ENCODE measurements at regions not wholly inside any gene's neighbourhood (a gene's known extent, or its start where the extent isn't known, plus 50 kb on each side); places are given as distances from the start of the nearest gene placed in this dataset.
A peak's percentile ranks its signal among the peaks of the same experiment; 100 is the strongest.

DNA sequence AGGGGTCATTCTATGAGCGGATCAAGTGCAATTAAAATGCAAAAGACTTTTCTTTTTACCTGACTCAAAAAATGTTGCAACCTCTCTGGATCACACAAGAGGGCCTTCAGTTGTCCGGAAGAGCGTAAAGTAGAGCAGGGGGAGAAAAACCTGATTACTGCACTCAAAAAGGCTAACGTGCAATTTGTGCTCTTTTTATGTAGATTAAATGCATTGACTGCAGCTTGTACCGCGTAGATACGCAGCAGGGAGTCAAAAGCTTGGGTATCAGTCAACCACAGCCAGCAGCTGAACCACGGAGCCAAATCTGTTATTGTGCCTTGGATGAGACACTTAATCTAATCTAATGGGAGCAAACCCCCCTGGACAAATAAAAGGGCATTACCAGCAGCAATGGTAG is 107.3 kb upstream of the RAI2 start:
- WGBS: 74% methylated on average over 8 of the region's 8 CpGs

GRCh38 chrX:17967888-17968287 is 106.8 kb upstream of the RAI2 start:
- TF ChIP-seq ZBTB33 (IDR thresholded peaks at IDR 0.05) (no peak), EGR1 (IDR thresholded peaks at IDR 0.05; ENCODE audit: low read depth in 2 of 2) (no peak), RXRA (IDR thresholded peaks at IDR 0.05) (peak; percentile 23 to 65), RAD21 (IDR thresholded peaks at IDR 0.05) (peak; percentile 30 to 44), FOXA2 (IDR thresholded peaks at IDR 0.05) (peak; percentile 78), SP1 (IDR thresholded peaks at IDR 0.05) (peak; percentile 66), CTCF (IDR thresholded peaks at IDR 0.05; ENCODE audit: low read depth, low read length, missing input control) (no peak), JUND (IDR thresholded peaks at IDR 0.05) (peak in 1 of 2 donors; percentile 49), TAF1 (conservative IDR thresholded peaks at IDR 0.05) (no peak), YY1 (IDR thresholded peaks at IDR 0.05) (peak; percentile 30), HNF4G (IDR thresholded peaks at IDR 0.05) (no peak), REST (IDR thresholded peaks at IDR 0.05) (no peak), FOXA1 (IDR thresholded peaks at IDR 0.05) (peak; percentile 11), NR2F2 (IDR thresholded peaks at IDR 0.05) (no peak), GABPA (IDR thresholded peaks at IDR 0.05 in 1 of 2, conservative IDR thresholded peaks at IDR 0.05 in 1 of 2) (no peak), HNF4A (conservative IDR thresholded peaks at IDR 0.05) (peak; percentile 54 to 67)
- TF ChIP-seq, protein P1, sequence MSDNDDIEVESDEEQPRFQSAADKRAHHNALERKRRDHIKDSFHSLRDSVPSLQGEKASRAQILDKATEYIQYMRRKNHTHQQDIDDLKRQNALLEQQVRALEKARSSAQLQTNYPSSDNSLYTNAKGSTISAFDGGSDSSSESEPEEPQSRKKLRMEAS (IDR thresholded peaks at IDR 0.05): peak; percentile 28
- TF ChIP-seq, protein P2, sequence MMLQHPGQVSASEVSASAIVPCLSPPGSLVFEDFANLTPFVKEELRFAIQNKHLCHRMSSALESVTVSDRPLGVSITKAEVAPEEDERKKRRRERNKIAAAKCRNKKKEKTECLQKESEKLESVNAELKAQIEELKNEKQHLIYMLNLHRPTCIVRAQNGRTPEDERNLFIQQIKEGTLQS (IDR thresholded peaks at IDR 0.05): peak; percentile 21
- Histone ChIP-seq H3K27ac (ENCODE audit: low read depth in 1 of 2, low read length in 2 of 2) (no peak overlapping the region), H3K9ac (ENCODE audit: low read depth in 1 of 2, low read length in 2 of 2) (no peak overlapping the region), H3K27me3 (ENCODE audit: control insufficient read depth in 4 of 4, insufficient read depth in 4 of 4, low read length in 3 of 4) (peaks cover 0 to 2% (median 0%) of the 10 kb centered on the region in 4 donors), H3K4me1 (ENCODE audit: control insufficient read depth in 4 of 4, insufficient read depth in 4 of 4, low read length in 3 of 4) (peaks cover 0 to 12% (median 6%) of the 10 kb centered on the region in 4 donors), H3K36me3 (ENCODE audit: control insufficient read depth in 4 of 4, insufficient read depth in 3 of 4, low read depth in 1 of 4, low read length in 3 of 4) (no peaks in the 10 kb centered on the region), H3K9me3 (ENCODE audit: control insufficient read depth in 4 of 4, low read length in 3 of 4) (no peaks in the 10 kb centered on the region), H3K4me3 (ENCODE audit: low read depth in 1 of 3, low read length in 3 of 3) (no peak overlapping the region)
- 21% methylated on average over 3 of the region's 3 CpGs for WGBS
- DNase-seq (ENCODE audit: low spot score): no peak

More for the DNA sequence above, 107.3 kb upstream of the RAI2 start:
- TF ChIP-seq TAF1 (conservative IDR thresholded peaks at IDR 0.05) (no peak), NR2F2 (IDR thresholded peaks at IDR 0.05) (no peak)
- Histone ChIP-seq H3K27me3 (ENCODE audit: control insufficient read depth in 4 of 4, insufficient read depth in 4 of 4, low read length in 3 of 4) (peaks cover 0 to 2% (median 0%) of the 10 kb centered on the region in 4 donors), H3K4me3 (ENCODE audit: low read depth in 1 of 3, low read length in 3 of 3) (no peak overlapping the region), H3K27ac (ENCODE audit: low read depth in 1 of 2, low read length in 2 of 2) (no peak overlapping the region), H3K36me3 (ENCODE audit: control insufficient read depth in 4 of 4, insufficient read depth in 3 of 4, low read depth in 1 of 4, low read length in 3 of 4) (no peaks in the 10 kb centered on the region), H3K9me3 (ENCODE audit: control insufficient read depth in 4 of 4, low read length in 3 of 4) (no peaks in the 10 kb centered on the region), H3K4me1 (ENCODE audit: control insufficient read depth in 4 of 4, insufficient read depth in 4 of 4, low read length in 3 of 4) (peaks cover 0 to 12% (median 6%) of the 10 kb centered on the region in 4 donors), H3K9ac (ENCODE audit: low read depth in 1 of 2, low read length in 2 of 2) (no peak overlapping the region)
- DNase-seq (ENCODE audit: low spot score): no peak
